ENCODE measurements at regions not wholly inside any gene's neighbourhood (a gene's known extent, or its start where the extent isn't known, plus 50 kb on each side); places are given as distances from the start of the nearest gene placed in this dataset.
A peak's percentile ranks its signal among the peaks of the same experiment; 100 is the strongest.
"Not testable (repeated sequence)": the region's sequence is repeated elsewhere in the genome, so short reads cannot be mapped to it uniquely, and the experiment has no call there.

GRCh38 chr7:73188287-73188686 is 102.4 kb upstream of the SPDYE9 start:
- H3K4me3 ChIP-seq (replicated peaks in 1 of 2; ENCODE audit: low read depth in 2 of 2, low read length in 2 of 2); DNase-seq (ENCODE audit: low read depth in 2 of 2): not testable (repeated sequence)

DNA sequence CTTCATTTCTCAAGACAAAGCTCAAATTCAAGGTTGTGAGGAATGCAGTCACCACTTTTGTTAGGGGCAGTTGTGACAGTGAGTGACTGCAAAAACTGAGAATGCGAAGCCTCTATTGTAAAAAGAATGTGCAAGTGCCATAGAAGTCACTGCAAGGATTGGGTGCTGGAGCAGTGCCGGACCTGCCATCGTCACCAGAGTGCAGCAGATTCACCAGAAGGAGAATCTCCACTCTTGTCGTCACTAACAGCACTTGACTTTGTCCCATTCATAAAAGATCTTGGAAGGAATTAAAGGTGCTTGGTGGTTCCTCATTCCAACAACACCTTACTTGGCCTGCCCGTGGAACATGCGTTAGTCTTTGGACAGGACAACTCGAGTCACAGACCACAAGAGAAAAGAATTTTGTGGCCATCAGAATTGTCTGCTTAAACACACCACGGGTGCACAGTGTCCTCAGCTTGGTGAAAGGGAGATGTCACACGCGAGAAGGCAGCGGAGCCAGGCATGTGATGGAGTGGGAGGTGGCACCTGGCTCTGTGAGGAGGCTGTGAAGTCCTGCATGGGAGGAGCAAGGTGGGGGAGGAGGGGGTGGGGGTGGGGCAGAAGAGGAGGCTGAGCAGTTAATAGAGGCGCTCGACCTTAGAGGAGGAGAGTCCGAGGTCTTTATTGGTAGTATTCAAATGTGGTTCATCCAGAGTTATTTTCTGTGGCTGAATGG is 100.9 kb upstream of the SPDYE9 start:
- DNase-seq (ENCODE audit: low read depth in 2 of 2); H3K4me3 ChIP-seq (replicated peaks in 1 of 2; ENCODE audit: low read depth in 2 of 2, low read length in 2 of 2): not testable (repeated sequence)

GRCh38 chr7:73176813-73177212 is 91.0 kb upstream of the SPDYE9 start:
- not testable (repeated sequence) for DNase-seq (ENCODE audit: low read depth in 2 of 2); H3K4me3 ChIP-seq (replicated peaks in 1 of 2; ENCODE audit: low read depth in 2 of 2, low read length in 2 of 2)

GRCh38 chr7:73175322-73175721 is 89.5 kb upstream of the SPDYE9 start:
- H3K4me3 ChIP-seq (replicated peaks in 1 of 2; ENCODE audit: low read depth in 2 of 2, low read length in 2 of 2); DNase-seq (ENCODE audit: low read depth in 2 of 2): not testable (repeated sequence)

DNA sequence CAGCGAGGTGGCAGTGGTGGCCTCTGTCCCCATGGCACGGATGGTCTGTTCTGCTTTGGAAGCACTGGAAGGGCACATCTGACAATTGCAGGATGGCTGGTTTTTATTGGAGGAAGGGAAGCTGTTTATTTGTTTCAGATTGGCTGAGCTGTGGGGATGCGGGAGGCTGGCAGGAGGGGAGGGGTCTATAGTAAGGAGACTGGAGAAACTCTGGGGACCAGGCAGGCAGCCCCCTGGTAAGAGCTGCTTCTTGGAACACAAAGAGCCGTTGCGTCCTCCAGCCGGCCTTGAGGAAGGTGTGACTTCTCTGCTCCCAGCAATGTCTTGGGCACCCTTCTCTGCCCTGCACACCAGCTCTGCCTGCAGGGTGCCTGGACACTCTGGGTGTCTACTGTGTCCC is 85.1 kb upstream of the SPDYE9 start:
- not testable (repeated sequence) for DNase-seq (ENCODE audit: low read depth in 2 of 2); H3K4me3 ChIP-seq (replicated peaks in 1 of 2; ENCODE audit: low read depth in 2 of 2, low read length in 2 of 2)

- not testable (repeated sequence) for DNase-seq (ENCODE audit: low read depth in 2 of 2); H3K4me3 ChIP-seq (replicated peaks in 1 of 2; ENCODE audit: low read depth in 2 of 2, low read length in 2 of 2)
These were observed 84.6 kb upstream of the SPDYE9 start for GRCh38 chr7:73170415-73170814.

DNA sequence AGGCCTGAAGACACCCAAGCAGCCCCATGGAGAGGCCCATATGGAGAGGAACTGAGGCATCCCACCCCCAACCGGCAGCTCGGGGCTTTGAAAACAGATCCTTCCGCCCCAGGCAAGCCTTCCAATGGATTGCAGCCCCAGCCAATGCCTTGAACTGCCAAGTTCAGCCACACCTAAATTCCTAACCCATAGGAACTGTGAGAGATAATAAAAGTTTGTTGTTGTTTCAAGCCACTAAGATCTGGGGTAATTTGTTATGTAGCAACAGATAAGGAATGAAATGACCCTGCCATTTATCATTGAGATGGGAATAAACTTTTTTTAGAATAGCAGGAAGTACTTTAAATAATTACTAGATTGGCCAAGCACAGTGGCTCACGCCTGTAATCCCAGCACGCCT is 80.3 kb upstream of the SPDYE9 start:
- H3K4me3 ChIP-seq (replicated peaks in 1 of 2; ENCODE audit: low read depth in 2 of 2, low read length in 2 of 2); DNase-seq (ENCODE audit: low read depth in 2 of 2): not testable (repeated sequence)

- H3K4me3 ChIP-seq (replicated peaks in 1 of 2; ENCODE audit: low read depth in 2 of 2, low read length in 2 of 2); DNase-seq (ENCODE audit: low read depth in 2 of 2): not testable (repeated sequence)
These were observed 76.8 kb upstream of the SPDYE9 start for GRCh38 chr7:73162680-73163079.

DNA sequence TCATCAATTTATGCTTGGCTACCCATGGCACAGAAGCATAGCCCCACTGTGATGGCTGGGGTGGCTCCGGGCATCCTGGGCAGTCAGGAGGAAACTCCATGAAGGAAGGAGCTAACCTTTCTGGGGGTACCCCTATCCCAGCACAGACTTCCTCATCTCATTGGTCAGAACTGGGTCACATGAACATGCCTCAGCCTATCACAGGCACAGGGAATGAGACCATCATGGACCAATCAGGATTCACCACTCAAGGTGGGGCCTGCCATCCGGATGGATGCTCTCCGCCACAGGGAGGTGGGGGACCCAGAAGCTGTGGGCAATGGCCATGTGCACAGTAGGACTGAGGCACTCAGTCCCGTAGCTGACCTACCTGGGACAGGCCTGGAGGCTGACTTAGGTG is 75.9 kb upstream of the SPDYE9 start:
- not testable (repeated sequence) for H3K4me3 ChIP-seq (replicated peaks in 1 of 2; ENCODE audit: low read depth in 2 of 2, low read length in 2 of 2); DNase-seq (ENCODE audit: low read depth in 2 of 2)

GRCh38 chr7:73157169-73157661 is 71.4 kb upstream of the SPDYE9 start:
- DNase-seq (ENCODE audit: low read depth in 2 of 2); H3K4me3 ChIP-seq (replicated peaks in 1 of 2; ENCODE audit: low read depth in 2 of 2, low read length in 2 of 2): not testable (repeated sequence)

GRCh38 chr7:73156510-73157168 is 70.8 kb upstream of the SPDYE9 start:
- DNase-seq (ENCODE audit: low read depth in 2 of 2) = not testable (repeated sequence)
- peak overlapping the region in 1 of 2 donors; percentile 21 for H3K4me3 ChIP-seq (replicated peaks in 1 of 2; ENCODE audit: low read depth in 2 of 2, low read length in 2 of 2)

DNA sequence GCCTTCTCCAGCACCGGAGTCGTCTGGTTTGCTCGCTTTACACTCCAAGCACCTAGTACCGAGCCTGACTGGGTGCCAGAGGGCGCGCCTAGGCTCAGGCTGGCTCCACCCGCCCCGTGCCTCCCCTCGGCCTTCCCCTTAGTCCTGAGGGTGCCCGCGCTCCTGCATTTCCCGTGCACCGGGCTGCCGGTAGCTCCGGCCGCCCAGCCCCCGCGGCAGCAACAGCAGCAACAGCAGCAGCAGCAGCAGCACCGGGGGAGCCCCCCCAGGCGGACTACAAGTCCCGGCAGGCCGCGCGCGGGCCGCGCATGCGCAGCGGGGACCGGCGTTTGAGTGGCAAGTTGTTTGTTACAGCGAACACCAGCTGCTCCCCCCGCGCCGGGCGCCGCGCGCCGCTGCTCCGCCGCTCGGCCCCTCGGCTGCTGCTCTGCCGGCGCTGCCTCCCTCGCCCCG is 68.8 kb upstream of the SPDYE9 start:
- peak overlapping the region; percentile 21 to 38 for H3K4me3 ChIP-seq (replicated peaks in 1 of 2; ENCODE audit: low read depth in 2 of 2, low read length in 2 of 2)
- DNase-seq (ENCODE audit: low read depth in 2 of 2) = peak; percentile 71 to 81

DNA sequence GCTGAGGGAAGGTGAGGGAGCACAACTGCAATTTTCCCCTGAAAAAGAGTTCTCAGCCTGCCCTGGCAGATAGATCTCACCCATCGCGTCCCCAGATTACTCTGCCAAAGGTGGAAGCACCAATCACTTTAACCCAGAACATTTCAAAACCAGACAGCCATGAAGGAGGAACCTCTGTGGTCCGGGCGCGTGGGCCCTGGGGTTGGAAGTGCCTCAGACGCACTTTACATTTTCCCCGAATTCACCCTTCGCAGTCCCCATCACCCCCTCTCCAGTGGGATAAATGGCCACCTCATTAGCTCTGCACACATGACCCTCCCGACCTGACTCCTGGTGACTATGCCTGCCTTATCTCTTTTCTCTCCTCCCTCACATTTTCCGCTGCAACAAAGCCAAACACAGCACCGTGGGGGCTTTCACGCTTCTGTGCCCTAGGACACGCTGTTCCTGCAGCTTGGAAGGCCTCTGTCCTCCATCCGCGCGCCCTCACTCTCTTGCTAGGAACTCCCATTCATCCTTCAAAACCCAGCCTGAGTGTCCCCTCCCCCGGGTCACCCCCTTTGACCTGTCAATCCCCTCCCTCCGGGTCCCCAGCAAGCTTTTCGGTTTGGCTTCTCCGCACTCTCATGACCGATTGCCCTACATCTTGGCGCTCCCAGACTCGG is 68.2 kb upstream of the SPDYE9 start:
- not testable (repeated sequence) for DNase-seq (ENCODE audit: low read depth in 2 of 2); H3K4me3 ChIP-seq (replicated peaks in 1 of 2; ENCODE audit: low read depth in 2 of 2, low read length in 2 of 2)

DNA sequence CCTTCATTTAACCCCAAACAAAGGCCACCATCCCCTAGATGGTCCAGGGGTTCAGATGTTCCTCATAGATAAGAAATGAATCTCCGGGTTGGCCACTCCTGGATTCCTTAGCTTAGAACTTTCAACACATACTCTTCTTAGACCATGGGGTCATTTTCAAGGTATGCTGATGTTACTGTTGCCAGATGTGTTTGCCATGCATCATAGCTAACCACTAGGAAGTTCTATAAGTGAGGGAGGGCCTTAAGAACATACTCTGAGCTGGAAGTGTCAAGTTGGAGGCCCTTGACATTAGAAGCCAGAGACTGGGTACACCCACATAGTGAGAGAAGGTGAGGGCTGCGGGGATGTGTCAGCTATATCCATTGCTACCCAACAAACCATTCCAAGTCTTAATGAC is 62.7 kb upstream of the SPDYE9 start:
- not testable (repeated sequence) for DNase-seq (ENCODE audit: low read depth in 2 of 2); H3K4me3 ChIP-seq (replicated peaks in 1 of 2; ENCODE audit: low read depth in 2 of 2, low read length in 2 of 2)

DNA sequence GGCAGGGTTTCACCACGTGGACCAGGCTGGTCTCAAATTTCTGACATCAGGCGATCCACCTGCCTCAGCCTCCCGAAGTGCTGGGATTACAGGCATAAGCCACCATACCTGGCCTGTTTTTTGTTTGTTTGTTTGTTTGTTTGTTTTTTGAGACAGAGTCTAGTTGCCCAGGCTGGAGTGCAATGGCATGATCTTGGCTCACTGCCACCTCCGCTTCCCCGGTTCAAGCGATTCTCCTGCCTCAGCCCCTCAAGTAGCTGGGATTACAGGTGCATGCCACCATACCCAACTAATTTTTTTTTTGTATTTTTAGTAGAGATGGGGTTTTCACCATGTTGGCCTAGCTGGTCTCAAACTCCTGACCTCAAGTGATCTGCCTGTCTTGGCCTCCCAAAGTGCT is 61.8 kb upstream of the SPDYE9 start:
- H3K4me3 ChIP-seq (replicated peaks in 1 of 2; ENCODE audit: low read depth in 2 of 2, low read length in 2 of 2); DNase-seq (ENCODE audit: low read depth in 2 of 2): not testable (repeated sequence)

- not testable (repeated sequence) for H3K4me3 ChIP-seq (replicated peaks in 1 of 2; ENCODE audit: low read depth in 2 of 2, low read length in 2 of 2); DNase-seq (ENCODE audit: low read depth in 2 of 2)
These were observed 58.2 kb upstream of the SPDYE9 start for GRCh38 chr7:73143993-73144392.

DNA sequence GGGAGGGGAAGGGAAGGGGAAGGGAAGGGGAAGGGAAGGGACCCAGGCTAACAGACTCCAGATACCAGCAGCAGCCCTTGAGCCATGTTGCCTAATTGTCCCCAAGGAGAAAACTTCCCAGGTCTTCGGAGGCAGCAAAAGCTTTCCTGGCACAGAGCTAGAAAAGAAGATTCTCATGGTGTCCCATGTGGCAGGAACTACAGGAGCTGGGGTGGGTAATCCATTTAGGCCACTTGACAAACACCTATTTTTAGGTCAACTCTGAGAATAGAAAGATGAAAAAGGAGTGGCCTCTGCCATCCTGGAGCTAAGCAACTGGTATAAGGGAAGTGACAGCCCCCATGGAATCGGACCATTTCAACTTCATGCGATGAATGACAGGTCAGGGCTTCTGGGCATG is 52.1 kb upstream of the SPDYE9 start:
- not testable (repeated sequence) for H3K4me3 ChIP-seq (replicated peaks in 1 of 2; ENCODE audit: low read depth in 2 of 2, low read length in 2 of 2); DNase-seq (ENCODE audit: low read depth in 2 of 2)
